Suprapubic skin (tissue), 4 donors: ENCODE measurements at regions not wholly inside any gene's neighbourhood (a gene's known extent, or its start where the extent isn't known, plus 50 kb on each side); places are given as distances from the start of the nearest gene placed in this dataset.

ENCODE experiments used
- CTCF ChIP-seq, 2 donors: fragments of 200-600 bp in 1 of 2; fragments of 450-650 bp in 1 of 2; sonication (generic) in 1 of 2; IDR thresholded peaks; one replicate each; pipeline ENCODE4 v1.5.1; 2016 to 2019; ENCODE audit warnings: antibody characterized with exemption in 2 of 2, mild to moderate bottlenecking in 1 of 2, moderate library complexity in 1 of 2
- EP300 ChIP-seq: sonication (generic); formaldehyde crosslinking; IDR thresholded peaks from one replicate; pipeline ENCODE4 v1.6.1; 2017; ENCODE audit warnings: antibody characterized with exemption
- POLR2A ChIP-seq, 2 donors: fragments of 450-650 bp; IDR thresholded peaks; one replicate each; pipeline ENCODE4 v1.6.1; 2017; ENCODE audit warnings: antibody characterized with exemption in 2 of 2, mild to moderate bottlenecking in 2 of 2, moderate library complexity in 2 of 2
- POLR2AphosphoS5 ChIP-seq, 3 donors: sonication (generic); formaldehyde crosslinking; IDR thresholded peaks; one replicate each; pipeline ENCODE4 v1.6.1; 2017; ENCODE audit warnings: antibody characterized with exemption in 3 of 3

DNA sequence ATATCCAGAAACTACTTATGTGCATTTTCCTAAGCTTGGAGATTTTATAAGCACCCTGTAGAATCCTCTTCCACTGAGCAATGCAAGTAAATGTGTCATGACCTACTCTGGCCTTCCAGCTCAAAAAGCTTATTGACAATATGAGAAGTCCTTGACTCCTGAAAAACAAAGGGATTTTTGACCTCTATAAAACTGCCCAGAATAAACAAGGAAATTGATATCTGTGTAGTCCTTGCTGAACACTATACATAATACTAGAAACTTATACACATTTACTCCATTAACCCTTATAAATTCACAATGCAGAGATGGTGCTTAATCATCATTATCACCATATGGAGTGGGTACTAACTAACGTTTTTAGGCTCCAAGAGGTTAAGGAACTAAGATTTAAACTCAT lies 197.4 kb upstream of the KRR1 start:
- TF ChIP-seq POLR2AphosphoS5 (IDR thresholded peaks at IDR 0.05) (no peak), CTCF (IDR thresholded peaks at IDR 0.05) (no peak), POLR2A (IDR thresholded peaks at IDR 0.05) (no peak), EP300 (no peak)
